ENCODE measurements at regions not wholly inside any gene's neighbourhood (a gene's known extent, or its start where the extent isn't known, plus 50 kb on each side); places are given as distances from the start of the nearest gene placed in this dataset.

DNA sequence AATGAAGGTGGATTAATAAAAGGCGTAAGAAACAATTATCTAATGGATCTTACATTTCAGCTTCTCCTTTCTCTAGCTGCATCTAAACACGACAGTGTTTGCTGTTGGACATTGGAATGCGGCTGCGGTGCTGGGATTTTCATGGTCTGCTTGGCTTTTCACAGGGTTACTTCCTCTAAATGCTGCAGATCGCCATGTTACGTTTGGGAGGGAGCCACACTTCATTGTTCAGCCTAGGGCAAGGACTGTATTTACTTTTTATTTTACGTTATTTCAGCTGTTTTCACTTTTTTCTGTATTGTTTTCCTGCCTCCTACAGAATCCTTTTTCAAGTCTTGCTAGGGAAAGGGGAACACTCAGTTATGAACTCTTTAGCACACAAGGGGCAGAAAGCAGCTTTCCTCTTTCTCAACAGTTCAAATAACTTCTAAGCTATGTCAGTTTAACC, 97.9 kb upstream of the MTHFD1L start:
- TF ChIP-seq, protein P1, sequence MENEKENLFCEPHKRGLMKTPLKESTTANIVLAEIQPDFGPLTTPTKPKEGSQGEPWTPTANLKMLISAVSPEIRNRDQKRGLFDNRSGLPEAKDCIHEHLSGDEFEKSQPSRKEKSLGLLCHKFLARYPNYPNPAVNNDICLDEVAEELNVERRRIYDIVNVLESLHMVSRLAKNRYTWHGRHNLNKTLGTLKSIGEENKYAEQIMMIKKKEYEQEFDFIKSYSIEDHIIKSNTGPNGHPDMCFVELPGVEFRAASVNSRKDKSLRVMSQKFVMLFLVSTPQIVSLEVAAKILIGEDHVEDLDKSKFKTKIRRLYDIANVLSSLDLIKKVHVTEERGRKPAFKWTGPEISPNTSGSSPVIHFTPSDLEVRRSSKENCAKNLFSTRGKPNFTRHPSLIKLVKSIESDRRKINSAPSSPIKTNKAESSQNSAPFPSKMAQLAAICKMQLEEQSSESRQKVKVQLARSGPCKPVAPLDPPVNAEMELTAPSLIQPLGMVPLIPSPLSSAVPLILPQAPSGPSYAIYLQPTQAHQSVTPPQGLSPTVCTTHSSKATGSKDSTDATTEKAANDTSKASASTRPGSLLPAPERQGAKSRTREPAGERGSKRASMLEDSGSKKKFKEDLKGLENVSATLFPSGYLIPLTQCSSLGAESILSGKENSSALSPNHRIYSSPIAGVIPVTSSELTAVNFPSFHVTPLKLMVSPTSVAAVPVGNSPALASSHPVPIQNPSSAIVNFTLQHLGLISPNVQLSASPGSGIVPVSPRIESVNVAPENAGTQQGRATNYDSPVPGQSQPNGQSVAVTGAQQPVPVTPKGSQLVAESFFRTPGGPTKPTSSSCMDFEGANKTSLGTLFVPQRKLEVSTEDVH (IDR thresholded peaks at IDR 0.05; ENCODE audit: low read depth, partially characterized antibody), result no peak
- TF ChIP-seq YY1 (IDR thresholded peaks at IDR 0.05; ENCODE audit: low read depth, low read length) (no peak), JUND (IDR thresholded peaks at IDR 0.05; ENCODE audit: low read depth, low read length) (no peak), RCOR1 (conservative IDR thresholded peaks at IDR 0.05; ENCODE audit: low read depth, low read length) (no peak), ZBED1 (IDR thresholded peaks at IDR 0.05; ENCODE audit: borderline replicate concordance) (no peak), SUZ12 (IDR thresholded peaks at IDR 0.05; ENCODE audit: unreplicated experiment) (no peak), MTA2 (IDR thresholded peaks at IDR 0.05; ENCODE audit: low read depth) (no peak), EGR1 (IDR thresholded peaks at IDR 0.05; ENCODE audit: borderline replicate concordance in 1 of 2, low read depth in 2 of 2, low read length in 2 of 2) (no peak)
- TF ChIP-seq, protein P2, sequence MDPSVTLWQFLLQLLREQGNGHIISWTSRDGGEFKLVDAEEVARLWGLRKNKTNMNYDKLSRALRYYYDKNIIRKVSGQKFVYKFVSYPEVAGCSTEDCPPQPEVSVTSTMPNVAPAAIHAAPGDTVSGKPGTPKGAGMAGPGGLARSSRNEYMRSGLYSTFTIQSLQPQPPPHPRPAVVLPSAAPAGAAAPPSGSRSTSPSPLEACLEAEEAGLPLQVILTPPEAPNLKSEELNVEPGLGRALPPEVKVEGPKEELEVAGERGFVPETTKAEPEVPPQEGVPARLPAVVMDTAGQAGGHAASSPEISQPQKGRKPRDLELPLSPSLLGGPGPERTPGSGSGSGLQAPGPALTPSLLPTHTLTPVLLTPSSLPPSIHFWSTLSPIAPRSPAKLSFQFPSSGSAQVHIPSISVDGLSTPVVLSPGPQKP (IDR thresholded peaks at IDR 0.05; ENCODE audit: low read depth, low read length), result no peak

All from GM12878 (cell line).